ENCODE measurements at regions not wholly inside any gene's neighbourhood (a gene's known extent, or its start where the extent isn't known, plus 50 kb on each side); places are given as distances from the start of the nearest gene placed in this dataset.

GRCh38 chr18:43650426-43650825 lies 373.1 kb upstream of the SYT4 start:
- no peak for TF ChIP-seq CTCF (optimal IDR thresholded peaks at IDR 0.05 in 1 of 3, IDR thresholded peaks at IDR 0.05 in 1 of 3, conservative IDR thresholded peaks at IDR 0.05 in 1 of 3; ENCODE audit: extremely low read depth in 1 of 3, insufficient read depth in 2 of 3, low read length in 3 of 3)
- no peak for TF ChIP-seq EZH2 (IDR thresholded peaks at IDR 0.05; ENCODE audit: low read length)

All from keratinocyte (primary cell).